ENCODE measurements at regions not wholly inside any gene's neighbourhood (a gene's known extent, or its start where the extent isn't known, plus 50 kb on each side); places are given as distances from the start of the nearest gene placed in this dataset.

DNA sequence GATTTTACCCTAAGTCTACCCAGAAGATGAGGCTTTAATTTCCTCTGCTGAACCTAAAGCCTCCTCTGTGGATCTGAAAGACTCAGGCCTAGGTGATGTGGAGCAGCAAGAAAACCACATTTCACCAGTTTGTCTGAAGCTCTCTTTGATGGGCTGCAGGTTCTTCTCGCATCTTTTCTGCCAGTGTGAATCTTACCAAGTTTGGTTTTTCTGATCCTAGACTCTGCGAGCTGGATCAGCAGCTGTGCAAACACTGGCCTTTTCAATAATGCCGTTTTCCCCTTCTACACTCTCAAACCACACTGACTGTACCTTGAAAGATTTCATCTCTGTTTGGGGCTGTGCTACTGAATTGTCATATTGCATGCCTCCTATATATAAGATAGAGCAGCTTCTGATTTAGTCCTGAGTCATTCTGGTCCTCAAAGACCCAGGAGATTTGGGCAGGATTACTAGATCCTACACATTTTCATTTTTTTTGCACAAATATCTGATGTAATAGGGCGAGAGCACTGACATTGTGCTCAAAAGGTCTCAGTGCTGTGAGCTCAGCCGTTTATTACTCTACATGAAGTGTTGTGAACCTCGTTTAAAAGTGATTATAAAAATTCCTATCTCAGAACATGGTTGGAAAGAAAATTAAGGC, 133.6 kb upstream of the FAM9C start:
- TF ChIP-seq, protein P1, sequence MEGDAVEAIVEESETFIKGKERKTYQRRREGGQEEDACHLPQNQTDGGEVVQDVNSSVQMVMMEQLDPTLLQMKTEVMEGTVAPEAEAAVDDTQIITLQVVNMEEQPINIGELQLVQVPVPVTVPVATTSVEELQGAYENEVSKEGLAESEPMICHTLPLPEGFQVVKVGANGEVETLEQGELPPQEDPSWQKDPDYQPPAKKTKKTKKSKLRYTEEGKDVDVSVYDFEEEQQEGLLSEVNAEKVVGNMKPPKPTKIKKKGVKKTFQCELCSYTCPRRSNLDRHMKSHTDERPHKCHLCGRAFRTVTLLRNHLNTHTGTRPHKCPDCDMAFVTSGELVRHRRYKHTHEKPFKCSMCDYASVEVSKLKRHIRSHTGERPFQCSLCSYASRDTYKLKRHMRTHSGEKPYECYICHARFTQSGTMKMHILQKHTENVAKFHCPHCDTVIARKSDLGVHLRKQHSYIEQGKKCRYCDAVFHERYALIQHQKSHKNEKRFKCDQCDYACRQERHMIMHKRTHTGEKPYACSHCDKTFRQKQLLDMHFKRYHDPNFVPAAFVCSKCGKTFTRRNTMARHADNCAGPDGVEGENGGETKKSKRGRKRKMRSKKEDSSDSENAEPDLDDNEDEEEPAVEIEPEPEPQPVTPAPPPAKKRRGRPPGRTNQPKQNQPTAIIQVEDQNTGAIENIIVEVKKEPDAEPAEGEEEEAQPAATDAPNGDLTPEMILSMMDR (conservative IDR thresholded peaks at IDR 0.05; ENCODE audit: low read depth, low read length) = no peak
- TF ChIP-seq POLR2A (IDR thresholded peaks at IDR 0.05; ENCODE audit: low read depth, low read length) (no peak), MAZ (IDR thresholded peaks at IDR 0.05; ENCODE audit: borderline replicate concordance, low read depth, low read length) (no peak), RAD21 (IDR thresholded peaks at IDR 0.05; ENCODE audit: low read length) (no peak), MAFK (IDR thresholded peaks at IDR 0.05; ENCODE audit: low read depth, low read length) (no peak)
- TF ChIP-seq, protein P2, sequence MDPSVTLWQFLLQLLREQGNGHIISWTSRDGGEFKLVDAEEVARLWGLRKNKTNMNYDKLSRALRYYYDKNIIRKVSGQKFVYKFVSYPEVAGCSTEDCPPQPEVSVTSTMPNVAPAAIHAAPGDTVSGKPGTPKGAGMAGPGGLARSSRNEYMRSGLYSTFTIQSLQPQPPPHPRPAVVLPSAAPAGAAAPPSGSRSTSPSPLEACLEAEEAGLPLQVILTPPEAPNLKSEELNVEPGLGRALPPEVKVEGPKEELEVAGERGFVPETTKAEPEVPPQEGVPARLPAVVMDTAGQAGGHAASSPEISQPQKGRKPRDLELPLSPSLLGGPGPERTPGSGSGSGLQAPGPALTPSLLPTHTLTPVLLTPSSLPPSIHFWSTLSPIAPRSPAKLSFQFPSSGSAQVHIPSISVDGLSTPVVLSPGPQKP (IDR thresholded peaks at IDR 0.05; ENCODE audit: borderline replicate concordance, low read depth, low read length) = no peak
